ENCODE measurements at regions not wholly inside any gene's neighbourhood (a gene's known extent, or its start where the extent isn't known, plus 50 kb on each side); places are given as distances from the start of the nearest gene placed in this dataset.

DNA sequence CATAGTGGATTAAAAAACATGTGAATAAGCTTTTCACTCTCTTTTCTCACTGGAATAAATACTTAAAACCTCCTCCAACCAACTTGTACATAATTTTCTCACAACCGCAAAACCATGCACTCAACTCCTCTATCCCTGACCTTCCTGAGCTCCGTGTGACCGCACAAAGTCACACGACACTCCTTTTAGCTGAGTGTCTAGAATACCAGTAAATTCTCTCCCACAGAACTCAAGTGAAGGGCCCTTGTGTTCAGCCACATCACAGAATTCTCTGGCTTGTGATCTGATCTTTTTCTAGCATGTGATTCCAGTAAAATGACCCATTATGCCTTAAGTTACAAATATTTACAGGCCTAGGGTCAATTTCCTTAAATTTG, 91.2 kb upstream of the ARL4C start:
- no peak for TF ChIP-seq CTCF (conservative IDR thresholded peaks at IDR 0.05 in 1 of 2, IDR thresholded peaks at IDR 0.05 in 1 of 2; ENCODE audit: low read depth in 1 of 2, low read length in 2 of 2)
- no peak for TF ChIP-seq EZH2 (IDR thresholded peaks at IDR 0.05; ENCODE audit: low read length, missing control alignments)
